SK-N-SH (cell line): ENCODE measurements at regions not wholly inside any gene's neighbourhood (a gene's known extent, or its start where the extent isn't known, plus 50 kb on each side); places are given as distances from the start of the nearest gene placed in this dataset.

ENCODE experiments used
- CTCF ChIA-PET: fragments of 300-600, 350-600 bp; formaldehyde crosslinking; extraction: SDS; loops from one replicate; lab custom pipeline; 2021; lab: Yijun Ruan, JAX
- POLR2A ChIA-PET: fragments of 350-600 bp; sonication (Branson Sonifier 250); formaldehyde crosslinking; extraction: SDS; loops from one replicate; lab custom pipeline; 2020; ENCODE audit warnings: antibody characterized with exemption, inconsistent platforms; lab: Yijun Ruan, JAX
- DNase-seq: peaks from one replicate; pipeline ENCODE4 v3.0.0; 2012
- H2AFZ ChIP-seq: fragments of 200-600 bp; sonication (generic); 2 replicates; pipeline ENCODE4 v1.8.1; 2016; ENCODE audit warnings: antibody characterized with exemption, mild to moderate bottlenecking, low read depth
- H3F3A ChIP-seq: fragments of 200-600 bp; sonication (generic); replicated peaks from 2 replicates; pipeline ENCODE3; 2016; ENCODE audit warnings: antibody characterized with exemption, mild to moderate bottlenecking; ENCODE audit not compliant: insufficient read depth
- H3K27ac ChIP-seq, 2 experiments: fragments of 200-500 bp in 1 of 2; fragments of 200-600 bp in 1 of 2; sonication (Bioruptor generic) in 1 of 2; sonication (generic), shearing (Covaris generic) in 1 of 2; 2 replicates each; pipeline versions ENCODE4 v1.5.1 to v1.6.1; 2014 to 2016; ENCODE audit warnings: low read depth in 2 of 2, inconsistent platforms in 1 of 2, low read length in 1 of 2, mild to moderate bottlenecking in 1 of 2, mixed read lengths in 1 of 2
- H3K27me3 ChIP-seq: fragments of 200-600 bp; sonication (generic), shearing (Covaris generic); 2 replicates; pipeline ENCODE4 v1.6.1; 2016; ENCODE audit warnings: mixed run types; ENCODE audit not compliant: insufficient read depth
- H3K36me3 ChIP-seq, 2 experiments: fragments of 200-500 bp in 1 of 2; fragments of 200-600 bp in 1 of 2; sonication (Bioruptor generic) in 1 of 2; sonication (generic) in 1 of 2; replicated peaks in 1 of 2; 2 replicates each; pipeline versions ENCODE3 to v1.5.1; 2014 to 2016; ENCODE audit warnings: low read length in 1 of 2, mild to moderate bottlenecking in 1 of 2; ENCODE audit not compliant: insufficient read depth in 2 of 2, control insufficient read depth in 1 of 2
- H3K4me1 ChIP-seq, 2 experiments: fragments of 200-500 bp in 1 of 2; fragments of 200-600 bp in 1 of 2; sonication (Bioruptor generic) in 1 of 2; sonication (generic), shearing (Covaris generic) in 1 of 2; 2 replicates each; pipeline versions ENCODE4 v1.5.1 to v1.6.1; 2014 to 2016; ENCODE audit warnings: low read depth in 1 of 2, low read length in 1 of 2, mixed run types in 1 of 2; ENCODE audit not compliant: insufficient read depth in 2 of 2, control insufficient read depth in 1 of 2
- H3K4me2 ChIP-seq: fragments of 200-600 bp; sonication (generic), shearing (Covaris generic); 2 replicates; pipeline ENCODE4 v1.6.1; 2017; ENCODE audit warnings: mixed run types
- H3K4me3 ChIP-seq, 2 experiments: fragments of 200-500 bp in 1 of 2; fragments of 200-600 bp in 1 of 2; sonication (Bioruptor generic) in 1 of 2; sonication (generic), shearing (Covaris generic) in 1 of 2; 2 replicates each; pipeline versions ENCODE4 v1.5.1 to v1.8.1; 2014 to 2016; ENCODE audit warnings: low read depth in 2 of 2, inconsistent platforms in 1 of 2, low read length in 1 of 2, mild to moderate bottlenecking in 1 of 2, mixed read lengths in 1 of 2, moderate library complexity in 1 of 2
- H3K79me2 ChIP-seq: fragments of 200-600 bp; sonication (generic); 2 replicates; pipeline ENCODE4 v1.8.1; 2017; ENCODE audit warnings: mild to moderate bottlenecking; ENCODE audit not compliant: insufficient read depth
- H3K9ac ChIP-seq: fragments of 200-600 bp; sonication (generic); 2 replicates; pipeline ENCODE4 v1.6.1; 2017; ENCODE audit warnings: mixed run types
- H3K9me2 ChIP-seq: fragments of 200-600 bp; sonication (generic); 2 replicates; pipeline ENCODE4 v1.6.1; 2017; ENCODE audit warnings: mixed run types
- H3K9me3 ChIP-seq: fragments of 200-600 bp; sonication (generic); 2 replicates; pipeline ENCODE4 v1.6.1; 2017; ENCODE audit warnings: mixed run types, mild to moderate bottlenecking, moderate library complexity
- H4K20me1 ChIP-seq: fragments of 200-600 bp; sonication (generic); 2 replicates; pipeline ENCODE4 v1.6.1; 2017; ENCODE audit warnings: mild to moderate bottlenecking, mixed run types; ENCODE audit not compliant: insufficient read depth
- CHD2 ChIP-seq: fragments of 150-350 bp; IDR thresholded peaks from 2 replicates; pipeline ENCODE4 v1.6.1; 2018; ENCODE audit warnings: low read length; ENCODE audit not compliant: partially characterized antibody
- CTCF ChIP-seq: fragments of 200-600 bp; sonication (generic); IDR thresholded peaks from 2 replicates; pipeline ENCODE4 v1.6.1; 2017; ENCODE audit warnings: antibody characterized with exemption, mild to moderate bottlenecking, moderate library complexity
- ELF1 ChIP-seq: IDR thresholded peaks from 2 replicates; pipeline ENCODE4 v1.4.0; 2012
- FOXJ3 ChIP-seq: sonication (generic); formaldehyde crosslinking; IDR thresholded peaks from 2 replicates; pipeline ENCODE4 v1.5.1; 2020; ENCODE audit warnings: mild to moderate bottlenecking, missing genetic modification reagents
- FOXM1 ChIP-seq: IDR thresholded peaks from 2 replicates; pipeline ENCODE4 v1.4.0; 2012; ENCODE audit warnings: low read depth, mild to moderate bottlenecking
- GABPA ChIP-seq: IDR thresholded peaks from 2 replicates; pipeline ENCODE4 v1.4.0; 2012; ENCODE audit warnings: low read depth, mild to moderate bottlenecking
- IRF3 ChIP-seq: fragments of 150-350 bp; IDR thresholded peaks from 2 replicates; pipeline ENCODE4 v1.6.1; 2016; ENCODE audit warnings: mild to moderate bottlenecking, low read depth, low read length
- MXI1 ChIP-seq: IDR thresholded peaks from 2 replicates; pipeline ENCODE4 v1.6.1; 2012; ENCODE audit warnings: mild to moderate bottlenecking, low read depth, low read length, improper control_type of control experiment
- NRF1 ChIP-seq: IDR thresholded peaks from 2 replicates; pipeline ENCODE4 v1.6.1; 2012; ENCODE audit warnings: low read depth, mild to moderate bottlenecking, low read length
- RAD21 ChIP-seq: IDR thresholded peaks from 2 replicates; pipeline ENCODE4 v1.6.1; 2012; ENCODE audit warnings: mild to moderate bottlenecking, low read length
- RXRA ChIP-seq: IDR thresholded peaks from 2 replicates; pipeline ENCODE4 v1.4.0; 2012; ENCODE audit warnings: low read depth, mild to moderate bottlenecking, borderline replicate concordance
- SIN3A ChIP-seq: IDR thresholded peaks from 2 replicates; pipeline ENCODE4 v1.6.1; 2012; ENCODE audit warnings: low read depth, mild to moderate bottlenecking, low read length, moderate library complexity, borderline replicate concordance
- TAF1 ChIP-seq: IDR thresholded peaks from 2 replicates; pipeline ENCODE4 v1.6.1; 2012; ENCODE audit warnings: low read depth, mild to moderate bottlenecking, low read length, moderate library complexity, borderline replicate concordance
- YY1 ChIP-seq: IDR thresholded peaks from 2 replicates; pipeline ENCODE4 v1.4.0; 2012; ENCODE audit warnings: low read depth, mild to moderate bottlenecking
- WGBS: methylation state at CpG from one replicate; pipeline ENCODE4 v1.1.6; 2017; ENCODE audit warnings: low lambda C conversion rate; 5-methylcytosine and 5-hydroxymethylcytosine counted together

- H3K36me3 ChIP-seq = no peaks in the 10 kb centered on the region
- H3K4me2 ChIP-seq = no peak overlapping the region
- no peaks in the 10 kb centered on the region for H3K79me2 ChIP-seq
- no peak overlapping the region for H3K27ac ChIP-seq
- H2AFZ ChIP-seq = no peak overlapping the region
- WGBS = 100% methylated on average over 1 of the region's 1 CpG
- no peaks in the 10 kb centered on the region for H3K27me3 ChIP-seq
- DNase-seq = no peak
- H3K4me3 ChIP-seq = no peak overlapping the region
- H4K20me1 ChIP-seq = no peaks in the 10 kb centered on the region
- H3K9ac ChIP-seq = no peak overlapping the region
- POLR2A ChIA-PET = no interaction called here
- H3F3A ChIP-seq = no peaks in the 10 kb centered on the region
- H3K9me2 ChIP-seq = no peaks in the 10 kb centered on the region
- H3K9me3 ChIP-seq = no peaks in the 10 kb centered on the region
- CTCF ChIA-PET = interaction anchor here (1.0 kb wide), 1 partner anchor 826 kb away, joined by 3 read pairs; no protein-coding TSS in a partner anchor
- no peak for TF ChIP-seq ELF1
- TF ChIP-seq MXI1 = no peak
- no peak for TF ChIP-seq NRF1
- no peak for TF ChIP-seq FOXJ3 (CRISPR knock-in tag)
- no peak for TF ChIP-seq CHD2
- H3K4me1 ChIP-seq = no peaks in the 10 kb centered on the region
These were observed 684.3 kb upstream of the NRP1 start for GRCh38 chr10:34018784-34019183.

- no peaks in the 10 kb centered on the region for H3K36me3 ChIP-seq
- no peak overlapping the region for H2AFZ ChIP-seq
- no peak overlapping the region for H3K9ac ChIP-seq
- H3K4me3 ChIP-seq = no peak overlapping the region
- ChIA-PET CTCF (interaction anchor here (1.0 kb wide), 1 partner anchor 10 kb away, joined by 3 read pairs; no protein-coding TSS in a partner anchor), POLR2A (no interaction called here)
- WGBS = 92% methylated on average over 5 of the region's 5 CpGs
- H3K27ac ChIP-seq = no peak overlapping the region
- no peaks in the 10 kb centered on the region for H3K9me2 ChIP-seq
- H3K79me2 ChIP-seq = no peaks in the 10 kb centered on the region
- no peaks in the 10 kb centered on the region for H3F3A ChIP-seq
- H3K27me3 ChIP-seq = no peaks in the 10 kb centered on the region
- TF ChIP-seq YY1 (no peak), IRF3 (no peak), RAD21 (no peak), FOXM1 (no peak), MXI1 (no peak)
- H3K4me2 ChIP-seq = no peak overlapping the region
- H3K4me1 ChIP-seq = no peaks in the 10 kb centered on the region
- DNase-seq = no peak
- H3K9me3 ChIP-seq = no peaks in the 10 kb centered on the region
- H4K20me1 ChIP-seq = no peaks in the 10 kb centered on the region
These were observed 683.7 kb upstream of the NRP1 start for GRCh38 chr10:34018129-34018528.

GRCh38 chr10:34017281-34017680 lies 682.8 kb upstream of the NRP1 start:
- Histone ChIP-seq H3K27me3 (no peaks in the 10 kb centered on the region), H3K9ac (no peak overlapping the region), H3K4me1 (no peaks in the 10 kb centered on the region), H3K4me2 (no peak overlapping the region), H3K79me2 (no peaks in the 10 kb centered on the region), H4K20me1 (no peaks in the 10 kb centered on the region), H3K9me3 (no peaks in the 10 kb centered on the region), H3K4me3 (no peak overlapping the region), H3F3A (no peaks in the 10 kb centered on the region), H3K9me2 (no peaks in the 10 kb centered on the region), H2AFZ (no peak overlapping the region), H3K27ac (no peak overlapping the region), H3K36me3 (no peaks in the 10 kb centered on the region)
- ChIA-PET POLR2A (no interaction called here), CTCF (interaction anchor here (1.0 kb wide), 1 partner anchor 11 kb away, joined by 3 read pairs; no protein-coding TSS in a partner anchor)
- DNase-seq = no peak
- TF ChIP-seq RXRA (no peak), GABPA (no peak), CTCF (0 out of 2 replicates have a peak, but pooled peaks have one; percentile 17), SIN3A (no peak), TAF1 (no peak)
- 40% methylated on average over 1 of the region's 1 CpG for WGBS
